GM23248 (cell line): ENCODE measurements at regions not wholly inside any gene's neighbourhood (a gene's known extent, or its start where the extent isn't known, plus 50 kb on each side); places are given as distances from the start of the nearest gene placed in this dataset.
"Not testable (repeated sequence)": the region's sequence is repeated elsewhere in the genome, so short reads cannot be mapped to it uniquely, and the experiment has no call there.

Experiments
- DNase-seq: peaks from one replicate; pipeline ENCODE4 v3.0.0-alpha.2; 2015
- H2AFZ ChIP-seq: fragments of 200-600 bp; sonication (generic); 2 replicates; pipeline ENCODE4 v1.6.1; 2016; ENCODE audit warnings: antibody characterized with exemption
- H3F3A ChIP-seq: fragments of 200-600 bp; sonication (generic); 2 replicates; pipeline ENCODE4 v1.6.1; 2016; ENCODE audit warnings: mild to moderate bottlenecking, antibody characterized with exemption, mixed run types; ENCODE audit not compliant: insufficient read depth
- H3K27ac ChIP-seq: fragments of 200-600 bp; sonication (generic); 2 replicates; pipeline ENCODE4 v1.5.1; 2016; ENCODE audit warnings: mild to moderate bottlenecking
- H3K27me3 ChIP-seq: fragments of 200-600 bp; sonication (generic); replicated peaks from 2 replicates; pipeline ENCODE4 v1.6.1; 2016; ENCODE audit warnings: mild to moderate bottlenecking; ENCODE audit not compliant: insufficient read depth
- H3K36me3 ChIP-seq: fragments of 200-600 bp; sonication (generic); 2 replicates; pipeline ENCODE4 v1.6.1; 2016; ENCODE audit warnings: low read depth, mild to moderate bottlenecking
- H3K4me1 ChIP-seq: fragments of 200-600 bp; sonication (generic); 2 replicates; pipeline ENCODE4 v1.6.1; 2016; ENCODE audit warnings: mild to moderate bottlenecking; ENCODE audit not compliant: insufficient read depth
- H3K4me2 ChIP-seq: fragments of 200-600 bp; sonication (generic); one replicate; pipeline ENCODE4 v1.6.1; 2016; ENCODE audit warnings: mild to moderate bottlenecking; ENCODE audit not compliant: unreplicated experiment
- H3K4me3 ChIP-seq: fragments of 200-600 bp; sonication (generic); 2 replicates; pipeline ENCODE4 v1.5.1; 2016; ENCODE audit warnings: mild to moderate bottlenecking
- H3K79me2 ChIP-seq: fragments of 200-600 bp; sonication (generic); 2 replicates; pipeline ENCODE4 v1.6.1; 2016; ENCODE audit warnings: mild to moderate bottlenecking; ENCODE audit not compliant: insufficient read depth
- H3K9ac ChIP-seq: fragments of 200-600 bp; sonication (generic); 2 replicates; pipeline ENCODE4 v1.6.1; 2016; ENCODE audit warnings: mild to moderate bottlenecking
- H3K9me2 ChIP-seq: fragments of 200-600 bp; sonication (generic); 2 replicates; pipeline ENCODE4 v1.6.1; 2016; ENCODE audit warnings: mixed run types, mild to moderate bottlenecking, moderate library complexity; ENCODE audit not compliant: insufficient read depth
- H3K9me3 ChIP-seq: fragments of 200-600 bp; sonication (generic); one replicate; pipeline ENCODE4 v1.6.1; 2017; ENCODE audit warnings: low read depth
- H4K20me1 ChIP-seq: fragments of 200-600 bp; sonication (generic); 2 replicates; pipeline ENCODE4 v1.6.0; 2016; ENCODE audit not compliant: insufficient read depth
- EZH2 ChIP-seq: fragments of 200-600 bp; sonication (generic); IDR thresholded peaks from 2 replicates; pipeline ENCODE4 v1.6.1; 2018; ENCODE audit warnings: antibody characterized with exemption, mild to moderate bottlenecking; ENCODE audit not compliant: insufficient read depth, poor library complexity, severe bottlenecking
- EZH2phosphoT487 ChIP-seq: fragments of 200-600 bp; sonication (generic); IDR thresholded peaks from 2 replicates; pipeline ENCODE4 v1.6.1; 2018; ENCODE audit warnings: antibody characterized with exemption, moderate library complexity, mild to moderate bottlenecking, low read depth; ENCODE audit not compliant: insufficient read depth
- WGBS, 2 experiments: methylation state at CpG; one replicate each; pipeline ENCODE4 v1.1.6; 2015 to 2017; ENCODE audit warnings: low lambda C conversion rate in 2 of 2, low coverage in 1 of 2; ENCODE audit errors: missing lambda C conversion rate in 2 of 2; 5-methylcytosine and 5-hydroxymethylcytosine counted together
- in situ Hi-C: fragments of 300-500 bp; cut with MboI; formaldehyde crosslinking; loops from 2 replicates; pipeline ENCODE4 v1.15.0; 2020

GRCh38 chr3:14265246-14265962, 86.8 kb downstream of the LSM3 start:
- H3K9me3 ChIP-seq: no peaks in the 10 kb centered on the region
- TF ChIP-seq EZH2phosphoT487: no peak
- TF ChIP-seq EZH2: no peak
- in situ Hi-C loops: no loop called here
- 0 out of 2 replicates have a peak overlapping the region, but pooled peaks have one; percentile 20 for H3K9ac ChIP-seq
- H3K79me2 ChIP-seq: no peaks in the 10 kb centered on the region
- peaks cover 13% of the 10 kb centered on the region for H3K4me1 ChIP-seq
- peaks cover 5% of the 10 kb centered on the region for H3K27me3 ChIP-seq
- no peaks in the 10 kb centered on the region for H3F3A ChIP-seq
- no peak overlapping the region for H3K4me3 ChIP-seq
- no peaks in the 10 kb centered on the region for H3K9me2 ChIP-seq
- peak; percentile 54 for DNase-seq
- H4K20me1 ChIP-seq: no peaks in the 10 kb centered on the region
- 80 to 82% methylated on average over 11 of the region's 11 CpGs for WGBS, 2 experiments
- H3K36me3 ChIP-seq: no peaks in the 10 kb centered on the region
- no peak overlapping the region for H2AFZ ChIP-seq
- no peak overlapping the region for H3K4me2 ChIP-seq
- H3K27ac ChIP-seq: no peak overlapping the region

- Histone ChIP-seq H3K4me1 (peaks cover 13% of the 10 kb centered on the region), H3K27ac (no peak overlapping the region), H3K9ac (peak overlapping the region; percentile 38; the same call in 1 of the 2 replicates), H3K4me3 (no peak overlapping the region), H3K4me2 (peak overlapping the region; percentile 10), H4K20me1 (no peaks in the 10 kb centered on the region), H3K27me3 (peaks cover 7% of the 10 kb centered on the region), H3F3A (no peaks in the 10 kb centered on the region), H2AFZ (0 out of 2 replicates have a peak overlapping the region, but pooled peaks have one; percentile 3), H3K9me2 (no peaks in the 10 kb centered on the region), H3K9me3 (no peaks in the 10 kb centered on the region), H3K79me2 (no peaks in the 10 kb centered on the region), H3K36me3 (no peaks in the 10 kb centered on the region)
- in situ Hi-C loops: no loop called here
- TF ChIP-seq EZH2: no peak
- 4 to 9% methylated on average over 12 of the region's 12 CpGs for WGBS, 2 experiments
- peak; percentile 96 for DNase-seq
These were observed 87.7 kb downstream of the LSM3 start for GRCh38 chr3:14266361-14266760.

- peaks cover 13% of the 10 kb centered on the region for H3K4me1 ChIP-seq
- no peak for DNase-seq
- no peak overlapping the region for H3K27ac ChIP-seq
- H4K20me1 ChIP-seq: no peaks in the 10 kb centered on the region
- no peaks in the 10 kb centered on the region for H3K36me3 ChIP-seq
- WGBS, 2 experiments: 84 to 86% methylated on average over 5 of the region's 5 CpGs
- H3K9me2 ChIP-seq: no peaks in the 10 kb centered on the region
- TF ChIP-seq EZH2phosphoT487: no peak
- no peak for TF ChIP-seq EZH2
- H3K9ac ChIP-seq: no peak overlapping the region
- no peak overlapping the region for H2AFZ ChIP-seq
- H3F3A ChIP-seq: no peaks in the 10 kb centered on the region
- no peak overlapping the region for H3K4me3 ChIP-seq
- H3K27me3 ChIP-seq: peaks cover 7% of the 10 kb centered on the region
- no peak overlapping the region for H3K4me2 ChIP-seq
- in situ Hi-C loops: no loop called here
- H3K79me2 ChIP-seq: no peaks in the 10 kb centered on the region
- no peaks in the 10 kb centered on the region for H3K9me3 ChIP-seq
These were observed 89.4 kb downstream of the LSM3 start for GRCh38 chr3:14267976-14268375.

- Histone ChIP-seq H4K20me1 (no peaks in the 10 kb centered on the region), H2AFZ (no peak overlapping the region), H3K4me3 (no peak overlapping the region), H3K4me1 (peaks cover 13% of the 10 kb centered on the region), H3K36me3 (no peaks in the 10 kb centered on the region), H3K4me2 (no peak overlapping the region), H3K9me2 (no peaks in the 10 kb centered on the region), H3K27ac (no peak overlapping the region), H3K9me3 (no peaks in the 10 kb centered on the region), H3K27me3 (peaks cover 7% of the 10 kb centered on the region), H3K9ac (no peak overlapping the region), H3K79me2 (no peaks in the 10 kb centered on the region), H3F3A (no peaks in the 10 kb centered on the region)
- 86 to 93% methylated on average over 1 of the region's 1 CpG for WGBS, 2 experiments
- DNase-seq: no peak
- TF ChIP-seq EZH2 (no peak), EZH2phosphoT487 (no peak)
- in situ Hi-C loops: no loop called here
These were observed 90.3 kb downstream of the LSM3 start for GRCh38 chr3:14268897-14269296.

GRCh38 chr3:14272041-14272958, 93.7 kb downstream of the LSM3 start:
- 85 to 87% methylated on average over 15 of the region's 15 CpGs for WGBS, 2 experiments
- H3F3A ChIP-seq, H3K9me3 ChIP-seq: not testable (repeated sequence)

GRCh38 chr3:14272959-14273560, 94.4 kb downstream of the LSM3 start:
- H3K9me2 ChIP-seq, H3K4me2 ChIP-seq, H3K27me3 ChIP-seq, H3K79me2 ChIP-seq, H3K36me3 ChIP-seq, DNase-seq, H4K20me1 ChIP-seq, H3K9me3 ChIP-seq, H3K4me3 ChIP-seq, in situ Hi-C loops, H3F3A ChIP-seq, H2AFZ ChIP-seq, H3K9ac ChIP-seq, H3K4me1 ChIP-seq, H3K27ac ChIP-seq: not testable (repeated sequence)
- WGBS, 2 experiments: 73 to 75% methylated on average over 7 of the region's 7 CpGs

More at GRCh38 chr3:14272041-14272958, 93.7 kb downstream of the LSM3 start:
- H3K9ac ChIP-seq, H3K9me2 ChIP-seq, DNase-seq, H2AFZ ChIP-seq, H3K79me2 ChIP-seq, H3K4me1 ChIP-seq, H3K4me3 ChIP-seq, H3K27me3 ChIP-seq, H3K27ac ChIP-seq, in situ Hi-C loops, H4K20me1 ChIP-seq, H3K36me3 ChIP-seq, H3K4me2 ChIP-seq: not testable (repeated sequence)
